ENCODE measurements at regions not wholly inside any gene's neighbourhood (a gene's known extent, or its start where the extent isn't known, plus 50 kb on each side); places are given as distances from the start of the nearest gene placed in this dataset.
A peak's percentile ranks its signal among the peaks of the same experiment; 100 is the strongest.

GRCh38 chr10:16242446-16242845 is 194.4 kb upstream of the PTER start:
- no peak for DNase-seq

DNA sequence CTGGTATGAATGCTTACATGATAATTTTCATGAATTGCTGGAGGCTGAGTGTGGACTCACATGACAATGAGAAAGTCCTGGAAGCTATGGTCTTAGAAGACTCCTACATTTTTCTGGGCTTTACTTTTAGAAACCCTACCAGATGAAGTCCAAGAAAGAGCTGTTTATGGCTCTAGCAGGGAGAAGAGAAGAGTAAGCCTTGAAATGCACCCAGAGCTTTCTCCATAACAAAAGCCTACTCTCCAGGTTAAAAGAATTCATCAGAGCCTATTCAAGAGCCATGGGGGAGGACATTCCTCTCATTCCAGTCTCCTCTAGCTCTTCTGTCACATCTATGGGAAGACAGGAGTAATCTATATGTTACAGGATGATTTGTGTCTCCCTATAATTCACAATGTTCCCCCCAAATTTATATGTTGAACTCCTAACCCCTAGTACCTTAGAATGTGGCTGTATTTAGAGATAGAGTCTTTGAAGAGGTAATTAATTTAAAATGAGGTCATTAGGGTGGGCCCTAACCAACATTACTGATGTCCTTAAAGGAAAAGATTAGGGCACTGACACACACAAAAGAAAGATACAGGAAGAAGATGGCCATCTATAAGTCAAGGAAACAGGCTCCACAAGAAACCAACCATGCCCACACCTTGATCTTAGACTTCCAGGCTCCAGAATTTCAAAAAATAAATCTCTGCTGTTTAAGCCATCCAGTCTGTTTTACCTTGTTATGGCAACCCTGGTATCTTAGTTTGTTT is 193.8 kb upstream of the PTER start:
- no peak for DNase-seq

GRCh38 chr10:16250136-16250535 is 186.7 kb upstream of the PTER start:
- peak; percentile 55 for DNase-seq

- no peak for DNase-seq
These were observed 180.5 kb upstream of the PTER start for GRCh38 chr10:16256336-16256735.

DNA sequence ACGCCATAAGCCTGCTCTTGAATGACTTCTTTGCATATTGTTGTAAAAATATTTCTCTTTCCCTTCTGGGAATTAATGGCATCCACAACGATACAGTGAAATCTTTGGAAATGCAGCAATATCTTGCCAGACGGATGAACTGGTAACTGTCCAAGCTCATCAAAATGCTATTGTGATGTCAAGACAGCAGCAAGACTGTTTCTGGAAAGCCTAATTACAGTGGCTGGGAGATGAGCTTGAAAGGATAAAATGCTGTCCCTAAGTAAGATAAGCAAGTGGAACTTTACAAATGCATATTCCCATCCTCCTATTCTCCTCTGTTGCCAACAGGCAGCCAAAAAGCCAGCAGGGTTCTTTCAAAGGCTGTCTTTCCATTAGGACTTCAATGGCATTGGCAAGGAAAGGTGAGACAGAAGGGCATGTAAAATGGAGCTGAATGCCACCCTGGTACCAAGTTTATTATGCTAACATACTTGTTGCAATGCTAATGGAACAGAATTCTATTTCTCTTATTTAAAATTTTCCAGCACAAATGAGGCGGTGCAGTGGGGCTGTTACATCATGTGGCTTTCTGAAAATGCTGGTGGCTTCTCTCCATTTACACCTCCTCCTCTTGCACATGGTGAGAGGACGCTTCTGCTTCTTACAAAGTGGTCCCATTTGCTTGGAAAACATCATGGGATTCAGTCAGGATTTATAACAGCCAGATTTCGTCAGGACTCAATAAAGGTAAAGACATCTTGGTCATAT is 178.3 kb upstream of the PTER start:
- no peak for DNase-seq

GRCh38 chr10:16259726-16260125 is 177.1 kb upstream of the PTER start:
- DNase-seq = no peak

- DNase-seq = no peak
These were observed 176.4 kb upstream of the PTER start for GRCh38 chr10:16260388-16260787.

DNA sequence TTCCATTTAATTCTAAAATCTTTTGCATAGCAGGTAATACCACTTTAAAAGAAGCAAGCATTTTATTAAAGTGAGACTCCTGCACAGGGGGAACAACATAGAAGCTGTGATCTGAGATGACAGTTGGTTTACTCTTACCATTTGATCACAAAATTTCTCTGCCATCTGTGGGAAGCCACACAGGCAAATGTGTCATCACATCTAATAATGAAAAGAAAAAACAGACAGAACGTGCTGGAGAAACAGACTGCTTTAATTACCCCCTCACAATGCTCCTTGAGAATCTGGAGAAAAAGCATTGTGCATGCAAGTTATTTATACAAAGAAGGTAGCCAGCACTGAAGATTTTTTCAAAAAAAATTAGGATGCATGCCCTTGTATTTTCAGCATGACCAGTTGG is 165.2 kb upstream of the PTER start:
- DNase-seq = no peak

GRCh38 chr10:16274911-16275310 is 161.9 kb upstream of the PTER start:
- DNase-seq = no peak

DNA sequence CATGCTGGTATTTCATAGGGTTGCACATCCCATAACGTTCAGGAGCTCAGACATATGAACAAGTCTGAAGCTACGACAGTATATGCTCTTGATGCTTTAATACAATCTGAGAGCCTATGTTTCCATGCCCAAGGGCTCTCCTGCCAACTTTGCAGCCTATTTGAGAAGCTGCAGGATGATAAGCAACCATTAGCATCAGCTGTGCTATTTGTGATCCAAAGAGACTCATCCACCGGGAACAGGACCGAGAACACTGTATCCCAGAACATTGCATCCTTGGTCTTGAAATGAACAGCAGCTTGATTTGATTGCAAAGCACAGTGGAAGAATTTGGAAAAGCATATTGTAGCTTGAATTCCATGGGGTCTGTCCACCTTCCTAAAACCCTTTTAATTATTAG is 156.2 kb upstream of the PTER start:
- no peak for DNase-seq

- DNase-seq = no peak
These were observed 144.4 kb upstream of the PTER start for GRCh38 chr10:16292366-16292765.

GRCh38 chr10:16297069-16297468 is 139.7 kb upstream of the PTER start:
- DNase-seq = no peak

DNA sequence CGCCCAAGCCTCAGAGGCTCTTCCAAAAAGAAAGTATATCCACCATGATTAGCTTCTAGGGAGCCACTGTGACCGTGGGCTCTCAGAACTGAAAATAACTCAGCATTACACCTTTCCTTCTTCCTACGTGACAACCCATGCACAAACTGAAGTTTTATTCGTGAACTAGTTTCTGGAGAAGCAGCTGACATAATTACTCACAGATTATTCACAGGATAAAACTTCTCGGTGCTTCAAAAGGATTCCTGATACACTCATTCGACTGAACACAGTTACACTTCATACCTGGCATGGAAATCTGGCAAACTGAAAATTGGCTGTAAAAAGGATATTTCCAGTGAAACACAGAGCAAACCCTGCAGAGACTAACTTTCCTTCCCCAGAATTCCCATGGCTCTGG is 139.2 kb upstream of the PTER start:
- DNase-seq = no peak

GRCh38 chr10:16304311-16304710 is 132.5 kb upstream of the PTER start:
- no peak for DNase-seq

GRCh38 chr10:16310440-16310839 is 126.4 kb upstream of the PTER start:
- DNase-seq = no peak

DNA sequence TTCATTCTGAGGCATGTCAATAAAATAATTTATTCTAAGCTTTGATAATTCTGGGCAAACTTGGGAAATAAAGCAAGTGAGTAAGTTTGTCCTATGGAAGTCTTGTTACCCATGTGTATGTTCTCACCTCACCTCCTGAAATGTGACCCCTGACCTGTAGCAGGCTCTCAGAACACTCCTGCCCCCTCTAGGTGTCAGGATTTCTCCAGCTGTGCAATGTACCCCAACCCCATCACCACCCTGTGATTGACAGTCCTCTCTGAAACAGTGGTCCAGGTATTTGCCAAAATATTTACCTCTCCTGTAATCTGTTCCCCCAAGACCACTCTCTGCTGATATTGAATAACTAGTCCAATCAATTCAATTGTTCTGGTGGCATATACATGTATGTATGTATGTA is 122.6 kb upstream of the PTER start:
- DNase-seq = peak; percentile 51

GRCh38 chr10:16316733-16317390 is 119.9 kb upstream of the PTER start:
- no peak for DNase-seq

DNA sequence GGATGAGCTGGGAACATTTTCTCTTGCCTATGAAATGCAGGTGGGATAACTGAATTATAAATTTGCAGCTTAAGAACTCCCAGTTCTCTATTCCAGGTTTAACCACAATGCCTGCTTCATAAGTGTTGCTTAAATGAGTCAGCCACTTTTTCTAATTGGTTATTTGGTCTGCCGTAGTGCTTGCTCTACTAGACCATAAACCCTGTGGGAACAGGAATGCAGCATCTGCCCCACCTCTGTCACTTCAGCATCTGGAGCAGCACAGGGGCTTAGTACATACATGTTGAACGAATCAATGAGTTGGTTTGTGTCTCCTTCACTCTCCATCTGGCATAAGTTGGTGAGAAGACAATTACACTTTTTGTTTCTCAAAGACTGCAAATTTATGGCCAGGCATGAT is 95.2 kb upstream of the PTER start:
- peak; percentile 55 for DNase-seq

- no peak for DNase-seq
These were observed 87.9 kb upstream of the PTER start for GRCh38 chr10:16348891-16349290.

GRCh38 chr10:16352146-16352545 is 84.7 kb upstream of the PTER start:
- no peak for DNase-seq

DNA sequence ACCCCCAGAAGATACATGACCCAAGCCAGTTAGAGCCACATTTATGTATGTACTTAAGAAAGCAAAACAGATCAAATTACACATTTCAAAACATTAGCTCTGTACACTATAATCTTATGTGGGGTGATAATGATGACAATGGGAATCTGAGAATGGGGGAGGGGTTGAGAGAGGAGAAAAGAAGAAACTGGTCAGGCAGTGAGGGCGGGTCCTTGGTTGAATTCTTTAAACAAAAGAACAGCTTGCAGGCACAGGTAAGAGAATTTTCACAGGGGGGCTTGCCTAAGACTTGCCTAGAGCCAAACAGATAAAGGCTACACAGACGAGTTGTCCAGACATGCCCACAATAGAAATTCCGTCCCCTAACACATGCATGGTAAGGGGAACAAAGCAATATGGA is 76.8 kb upstream of the PTER start:
- DNase-seq = no peak

DNA sequence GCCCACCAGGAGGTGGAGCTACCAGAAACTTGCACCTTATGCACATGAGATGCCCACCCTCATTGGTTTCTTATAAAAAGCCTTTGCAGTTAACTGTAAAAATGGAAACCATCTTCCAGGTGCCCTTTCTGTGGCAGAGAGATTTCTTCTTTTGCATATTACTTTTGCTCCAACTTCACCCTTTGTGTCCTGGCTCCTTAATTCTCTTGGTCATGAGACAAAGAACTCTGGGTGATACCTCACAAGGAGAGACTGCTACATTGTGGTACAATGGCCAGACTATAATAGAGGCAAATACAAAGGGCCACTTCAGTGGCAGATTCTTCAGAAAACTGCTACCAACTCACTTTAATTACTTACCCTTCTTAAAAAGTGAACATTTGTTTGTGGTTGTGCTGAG is 76.4 kb upstream of the PTER start:
- no peak for DNase-seq

GRCh38 chr10:16361086-16361485 is 75.7 kb upstream of the PTER start:
- DNase-seq = no peak

DNA sequence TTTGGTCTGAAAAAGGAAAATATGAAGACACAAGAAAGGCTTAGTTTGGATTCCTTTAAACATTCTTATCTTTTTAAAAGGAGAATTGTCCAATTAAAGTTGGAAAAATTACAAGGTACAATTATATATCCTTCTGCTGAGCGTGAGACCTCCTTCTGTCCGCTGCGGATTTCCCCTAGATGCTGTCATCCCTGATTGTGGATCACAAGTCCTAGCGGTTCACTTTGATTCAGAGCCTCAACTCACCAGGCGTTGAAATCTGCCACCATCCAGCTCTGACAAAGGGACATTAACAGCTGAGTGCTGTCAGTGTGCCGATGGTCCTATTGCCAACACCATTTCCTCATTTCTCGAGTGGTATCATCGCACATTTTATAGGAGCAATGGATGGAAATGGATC is 73.1 kb upstream of the PTER start:
- no peak for DNase-seq
